Nephron progenitor cell (in vitro differentiated cells): ENCODE measurements at regions not wholly inside any gene's neighbourhood (a gene's known extent, or its start where the extent isn't known, plus 50 kb on each side); places are given as distances from the start of the nearest gene placed in this dataset.

ENCODE experiments used
- DNase-seq: peaks from one replicate; pipeline ENCODE4 v3.0.0; 2021
- H3K27ac Mint-ChIP-seq: 2 replicates; pipeline ENCODE4 v1.8.0; 2021; ENCODE audit warnings: mild to moderate bottlenecking, moderate library complexity, mixed read lengths
- H3K27me3 Mint-ChIP-seq: 2 replicates; pipeline ENCODE4 v1.8.0; 2021; ENCODE audit warnings: mild to moderate bottlenecking, low read depth, mixed read lengths; ENCODE audit not compliant: poor library complexity
- H3K36me3 Mint-ChIP-seq: 2 replicates; pipeline ENCODE4 v1.8.0; 2021; ENCODE audit warnings: low read depth, mixed read lengths
- H3K4me1 Mint-ChIP-seq: 2 replicates; pipeline ENCODE4 v1.8.0; 2021; ENCODE audit warnings: mixed read lengths
- H3K4me3 Mint-ChIP-seq: 2 replicates; pipeline ENCODE4 v1.8.0; 2021; ENCODE audit warnings: mild to moderate bottlenecking, moderate library complexity, mixed read lengths
- H3K9me3 Mint-ChIP-seq: 2 replicates; pipeline ENCODE4 v1.8.0; 2021; ENCODE audit warnings: mild to moderate bottlenecking, moderate library complexity, mixed read lengths
- CTCF ChIP-seq: fragments of 200-600 bp; sonication (generic); IDR thresholded peaks from 2 replicates; pipeline ENCODE4 v1.5.0; 2021; ENCODE audit warnings: antibody characterized with exemption

- Mint-ChIP-seq H3K9me3 (no peaks in the 10 kb centered on the region), H3K27me3 (peaks cover 6% of the 10 kb centered on the region), H3K36me3 (no peaks in the 10 kb centered on the region), H3K4me1 (peaks cover 5% of the 10 kb centered on the region), H3K27ac (no peak overlapping the region), H3K4me3 (no peak overlapping the region)
- DNase-seq, result no peak
- TF ChIP-seq CTCF, result no peak
Observed at GRCh38 chr4:141338238-141338637, 117.5 kb downstream of the ZNF330 start.

- H3K4me1 Mint-ChIP-seq, result peaks cover 5% of the 10 kb centered on the region
- no peak for TF ChIP-seq CTCF
- no peaks in the 10 kb centered on the region for H3K36me3 Mint-ChIP-seq
- DNase-seq, result no peak
- no peak overlapping the region for H3K27ac Mint-ChIP-seq
- peaks cover 3% of the 10 kb centered on the region for H3K27me3 Mint-ChIP-seq
- no peaks in the 10 kb centered on the region for H3K9me3 Mint-ChIP-seq
- no peak overlapping the region for H3K4me3 Mint-ChIP-seq
Observed at GRCh38 chr4:141339391-141339790, 118.7 kb downstream of the ZNF330 start.

GRCh38 chr4:141339966-141340365 is 119.3 kb downstream of the ZNF330 start:
- no peaks in the 10 kb centered on the region for H3K36me3 Mint-ChIP-seq
- H3K9me3 Mint-ChIP-seq, result no peaks in the 10 kb centered on the region
- peaks cover 3% of the 10 kb centered on the region for H3K27me3 Mint-ChIP-seq
- H3K4me1 Mint-ChIP-seq, result peaks cover 5% of the 10 kb centered on the region
- no peak for TF ChIP-seq CTCF
- no peak for DNase-seq
- H3K4me3 Mint-ChIP-seq, result no peak overlapping the region
- no peak overlapping the region for H3K27ac Mint-ChIP-seq

- Mint-ChIP-seq H3K27ac (no peak overlapping the region), H3K36me3 (no peaks in the 10 kb centered on the region), H3K9me3 (no peaks in the 10 kb centered on the region), H3K27me3 (peaks cover 3% of the 10 kb centered on the region), H3K4me1 (peaks cover 5% of the 10 kb centered on the region), H3K4me3 (no peak overlapping the region)
- DNase-seq, result no peak
- TF ChIP-seq CTCF, result no peak
Observed at GRCh38 chr4:141340458-141340857, 119.8 kb downstream of the ZNF330 start.

- Mint-ChIP-seq H3K27ac (no peak overlapping the region), H3K27me3 (peaks cover 3% of the 10 kb centered on the region), H3K9me3 (no peaks in the 10 kb centered on the region), H3K36me3 (no peaks in the 10 kb centered on the region), H3K4me3 (no peak overlapping the region), H3K4me1 (no peaks in the 10 kb centered on the region)
- peak; percentile 12 for TF ChIP-seq CTCF
- no peak for DNase-seq
Observed at GRCh38 chr4:141346144-141346543, 125.4 kb downstream of the ZNF330 start.

GRCh38 chr4:141347684-141348083 is 127.0 kb downstream of the ZNF330 start:
- no peak overlapping the region for H3K4me3 Mint-ChIP-seq

More at GRCh38 chr4:141347684-141348083, 127.0 kb downstream of the ZNF330 start:
- Mint-ChIP-seq H3K27ac (no peak overlapping the region), H3K4me1 (peaks cover 4% of the 10 kb centered on the region), H3K27me3 (peaks cover 3% of the 10 kb centered on the region), H3K36me3 (no peaks in the 10 kb centered on the region), H3K9me3 (no peaks in the 10 kb centered on the region)
- DNase-seq, result no peak
- TF ChIP-seq CTCF, result no peak
